ENCODE measurements at regions not wholly inside any gene's neighbourhood (a gene's known extent, or its start where the extent isn't known, plus 50 kb on each side); places are given as distances from the start of the nearest gene placed in this dataset.

- H3K4me1 ChIP-seq (ENCODE audit: control insufficient read depth, insufficient read depth, low read length) = no peaks in the 10 kb centered on the region
- TF ChIP-seq ZNF157 (tag by site-specific recombination; IDR thresholded peaks at IDR 0.05) (no peak), MYNN (tag by site-specific recombination; IDR thresholded peaks at IDR 0.05; ENCODE audit: borderline replicate concordance) (no peak), HIC1 (tag by site-specific recombination; IDR thresholded peaks at IDR 0.05) (no peak), ZNF426 (tag by site-specific recombination; IDR thresholded peaks at IDR 0.05) (no peak), ZNF555 (tag by site-specific recombination; conservative IDR thresholded peaks at IDR 0.05) (no peak), ZNF23 (tag by site-specific recombination; IDR thresholded peaks at IDR 0.05; ENCODE audit: borderline replicate concordance) (no peak), AEBP2 (tag by site-specific recombination; IDR thresholded peaks at IDR 0.05; ENCODE audit: borderline replicate concordance) (no peak), ZSCAN30 (tag by site-specific recombination; IDR thresholded peaks at IDR 0.05) (no peak), ZBTB48 (tag by site-specific recombination; IDR thresholded peaks at IDR 0.05) (no peak), ZFP41 (tag by site-specific recombination; IDR thresholded peaks at IDR 0.05; ENCODE audit: borderline replicate concordance) (no peak), ZNF223 (tag by site-specific recombination; IDR thresholded peaks at IDR 0.05) (no peak), ZSCAN18 (tag by site-specific recombination; IDR thresholded peaks at IDR 0.05) (no peak), ZNF530 (tag by site-specific recombination; IDR thresholded peaks at IDR 0.05; ENCODE audit: low read depth) (no peak), PRDM2 (tag by site-specific recombination; IDR thresholded peaks at IDR 0.05; ENCODE audit: borderline replicate concordance) (no peak)
- POLR2A ChIA-PET = no interaction called here
- H3K9me3 ChIP-seq (ENCODE audit: control insufficient read depth, insufficient read depth, low read depth, low read length) = no peaks in the 10 kb centered on the region
- H3K27ac ChIP-seq (ENCODE audit: extremely low read depth, low read depth, low read length) = no peak overlapping the region
- no peaks in the 10 kb centered on the region for H3K36me3 ChIP-seq (ENCODE audit: control insufficient read depth in 2 of 2, insufficient read depth in 1 of 2, low read length in 2 of 2)
- H3K4me3 ChIP-seq (ENCODE audit: low read depth, low read length) = no peak overlapping the region
- CTCF ChIA-PET = no interaction called here
Observed at GRCh38 chr13:107812014-107812412, 403.3 kb downstream of the LIG4 start.
